ENCODE measurements at regions not wholly inside any gene's neighbourhood (a gene's known extent, or its start where the extent isn't known, plus 50 kb on each side); places are given as distances from the start of the nearest gene placed in this dataset.
"Not testable (repeated sequence)": the region's sequence is repeated elsewhere in the genome, so short reads cannot be mapped to it uniquely, and the experiment has no call there.

DNA sequence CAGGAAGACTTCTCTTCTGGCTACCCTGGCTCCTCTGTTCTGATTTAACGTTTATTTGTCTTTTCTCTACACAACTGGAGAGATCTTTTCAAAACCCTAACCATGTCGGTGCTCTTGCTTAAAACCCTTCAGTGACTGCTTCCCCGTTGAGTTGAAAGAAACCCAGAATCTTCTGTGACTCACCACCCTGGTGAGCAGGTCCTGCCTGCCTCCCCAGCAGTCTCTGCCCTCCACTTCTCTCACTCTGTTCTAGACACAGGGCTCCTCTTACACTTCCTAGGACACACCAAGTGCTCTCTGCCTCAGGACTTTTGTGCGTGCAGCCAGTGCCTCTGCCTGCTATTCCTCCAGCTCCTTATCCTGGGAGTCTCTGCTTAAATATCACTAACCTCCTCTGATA, 131.4 kb downstream of the IER5 start:
- Histone ChIP-seq H3K4me2 (ENCODE audit: low read depth, low read length, poor library complexity, severe bottlenecking) (no peak overlapping the region), H3K4me1 (ENCODE audit: insufficient read depth, low read length, poor library complexity, severe bottlenecking) (no peaks in the 10 kb centered on the region), H3K27me3 (ENCODE audit: insufficient read depth, low read length, poor library complexity, severe bottlenecking) (no peaks in the 10 kb centered on the region), H4K20me1 (ENCODE audit: insufficient read depth, low read length, poor library complexity, severe bottlenecking) (no peaks in the 10 kb centered on the region), H3K79me2 (ENCODE audit: insufficient read depth, low read length) (no peaks in the 10 kb centered on the region), H3K4me3 (ENCODE audit: low read length, poor library complexity, severe bottlenecking) (no peak overlapping the region), H3F3A (ENCODE audit: low read depth) (no peaks in the 10 kb centered on the region), H3K9ac (ENCODE audit: low read depth, low read length, poor library complexity, severe bottlenecking) (no peak overlapping the region), H3K9me2 (replicated peaks; ENCODE audit: low read depth, low read length) (no peaks in the 10 kb centered on the region), H2AFZ (ENCODE audit: low read length) (no peak overlapping the region), H3K9me3 (ENCODE audit: insufficient read depth, low read depth, low read length) (no peaks in the 10 kb centered on the region), H3K36me3 (ENCODE audit: insufficient read depth, low read length) (no peaks in the 10 kb centered on the region)
- no peak for TF ChIP-seq EZH2phosphoT487 (IDR thresholded peaks at IDR 0.05; ENCODE audit: borderline replicate concordance)
- TF ChIP-seq, protein P1, sequence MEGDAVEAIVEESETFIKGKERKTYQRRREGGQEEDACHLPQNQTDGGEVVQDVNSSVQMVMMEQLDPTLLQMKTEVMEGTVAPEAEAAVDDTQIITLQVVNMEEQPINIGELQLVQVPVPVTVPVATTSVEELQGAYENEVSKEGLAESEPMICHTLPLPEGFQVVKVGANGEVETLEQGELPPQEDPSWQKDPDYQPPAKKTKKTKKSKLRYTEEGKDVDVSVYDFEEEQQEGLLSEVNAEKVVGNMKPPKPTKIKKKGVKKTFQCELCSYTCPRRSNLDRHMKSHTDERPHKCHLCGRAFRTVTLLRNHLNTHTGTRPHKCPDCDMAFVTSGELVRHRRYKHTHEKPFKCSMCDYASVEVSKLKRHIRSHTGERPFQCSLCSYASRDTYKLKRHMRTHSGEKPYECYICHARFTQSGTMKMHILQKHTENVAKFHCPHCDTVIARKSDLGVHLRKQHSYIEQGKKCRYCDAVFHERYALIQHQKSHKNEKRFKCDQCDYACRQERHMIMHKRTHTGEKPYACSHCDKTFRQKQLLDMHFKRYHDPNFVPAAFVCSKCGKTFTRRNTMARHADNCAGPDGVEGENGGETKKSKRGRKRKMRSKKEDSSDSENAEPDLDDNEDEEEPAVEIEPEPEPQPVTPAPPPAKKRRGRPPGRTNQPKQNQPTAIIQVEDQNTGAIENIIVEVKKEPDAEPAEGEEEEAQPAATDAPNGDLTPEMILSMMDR (conservative IDR thresholded peaks at IDR 0.05; ENCODE audit: low read length): no peak

DNA sequence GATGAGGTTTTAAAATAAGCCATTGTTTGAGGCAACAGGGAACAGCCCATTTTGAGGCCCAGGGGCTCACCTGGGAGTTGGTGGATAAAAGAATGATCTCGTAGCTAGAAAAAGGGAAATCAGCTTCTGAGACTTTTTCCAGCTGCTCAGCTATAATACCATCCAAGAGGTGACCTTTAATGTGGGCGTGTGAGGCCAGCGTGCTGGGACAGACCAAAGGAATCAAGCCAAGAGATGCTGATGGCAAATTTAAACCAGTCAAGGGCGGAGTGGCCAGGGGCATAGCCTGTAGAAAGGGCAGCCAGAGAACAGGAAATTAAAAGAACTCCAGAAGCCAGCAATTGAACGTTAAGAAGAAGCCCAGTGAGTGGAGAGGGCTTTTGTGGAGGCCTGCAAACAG, 132.6 kb downstream of the IER5 start:
- Histone ChIP-seq H2AFZ (ENCODE audit: low read length) (no peak overlapping the region), H3K27me3 (ENCODE audit: insufficient read depth, low read length, poor library complexity, severe bottlenecking) (no peaks in the 10 kb centered on the region), H3K9me3 (ENCODE audit: insufficient read depth, low read depth, low read length) (no peaks in the 10 kb centered on the region), H3K9me2 (replicated peaks; ENCODE audit: low read depth, low read length) (no peaks in the 10 kb centered on the region), H3K9ac (ENCODE audit: low read depth, low read length, poor library complexity, severe bottlenecking) (no peak overlapping the region), H3K79me2 (ENCODE audit: insufficient read depth, low read length) (no peaks in the 10 kb centered on the region), H3K36me3 (ENCODE audit: insufficient read depth, low read length) (no peaks in the 10 kb centered on the region), H3K4me3 (ENCODE audit: low read length, poor library complexity, severe bottlenecking) (no peak overlapping the region), H3K4me1 (ENCODE audit: insufficient read depth, low read length, poor library complexity, severe bottlenecking) (no peaks in the 10 kb centered on the region), H4K20me1 (ENCODE audit: insufficient read depth, low read length, poor library complexity, severe bottlenecking) (no peaks in the 10 kb centered on the region), H3F3A (ENCODE audit: low read depth) (no peaks in the 10 kb centered on the region), H3K4me2 (ENCODE audit: low read depth, low read length, poor library complexity, severe bottlenecking) (no peak overlapping the region)
- no peak for TF ChIP-seq EZH2phosphoT487 (IDR thresholded peaks at IDR 0.05; ENCODE audit: borderline replicate concordance)
- TF ChIP-seq, protein P1 (conservative IDR thresholded peaks at IDR 0.05; ENCODE audit: low read length): no peak

DNA sequence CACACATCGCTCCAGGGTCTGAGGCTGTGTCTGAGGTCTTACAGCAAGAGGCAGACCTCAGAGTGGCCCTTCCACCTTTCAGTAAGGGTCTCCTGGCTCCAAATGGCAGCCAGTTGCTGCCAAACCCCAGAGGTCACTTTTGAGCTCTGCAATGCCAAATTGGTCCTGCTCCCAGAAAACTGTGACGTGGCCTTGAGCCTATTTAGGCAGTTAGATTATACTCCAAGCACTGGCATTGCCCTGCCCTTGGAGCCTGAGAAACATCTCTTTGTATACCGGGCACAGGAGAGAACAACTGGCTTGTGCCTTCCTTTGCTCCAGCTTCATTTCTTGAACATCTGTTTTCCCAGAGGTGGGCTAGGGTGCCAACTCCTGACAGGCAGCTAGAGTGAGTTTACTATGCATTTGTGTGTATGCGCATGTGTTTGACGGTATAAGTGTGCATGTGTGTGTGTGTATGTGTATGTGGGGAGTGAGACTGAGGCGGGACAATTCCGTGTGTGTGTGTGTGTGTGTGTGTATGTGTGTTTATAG, 134.5 kb downstream of the IER5 start:
- Histone ChIP-seq H3K79me2 (ENCODE audit: insufficient read depth, low read length) (no peaks in the 10 kb centered on the region), H3K4me3 (ENCODE audit: low read length, poor library complexity, severe bottlenecking) (no peak overlapping the region), H3K36me3 (ENCODE audit: insufficient read depth, low read length) (no peaks in the 10 kb centered on the region), H3K4me1 (ENCODE audit: insufficient read depth, low read length, poor library complexity, severe bottlenecking) (no peaks in the 10 kb centered on the region), H3K9ac (ENCODE audit: low read depth, low read length, poor library complexity, severe bottlenecking) (no peak overlapping the region), H3K9me3 (ENCODE audit: insufficient read depth, low read depth, low read length) (no peaks in the 10 kb centered on the region), H3K4me2 (ENCODE audit: low read depth, low read length, poor library complexity, severe bottlenecking) (no peak overlapping the region), H3F3A (ENCODE audit: low read depth) (no peaks in the 10 kb centered on the region), H4K20me1 (ENCODE audit: insufficient read depth, low read length, poor library complexity, severe bottlenecking) (no peaks in the 10 kb centered on the region), H3K27me3 (ENCODE audit: insufficient read depth, low read length, poor library complexity, severe bottlenecking) (no peaks in the 10 kb centered on the region), H2AFZ (ENCODE audit: low read length) (no peak overlapping the region), H3K9me2 (replicated peaks; ENCODE audit: low read depth, low read length) (no peaks in the 10 kb centered on the region)
- TF ChIP-seq EZH2phosphoT487 (IDR thresholded peaks at IDR 0.05; ENCODE audit: borderline replicate concordance): no peak
- TF ChIP-seq, protein P1 (conservative IDR thresholded peaks at IDR 0.05; ENCODE audit: low read length): no peak

DNA sequence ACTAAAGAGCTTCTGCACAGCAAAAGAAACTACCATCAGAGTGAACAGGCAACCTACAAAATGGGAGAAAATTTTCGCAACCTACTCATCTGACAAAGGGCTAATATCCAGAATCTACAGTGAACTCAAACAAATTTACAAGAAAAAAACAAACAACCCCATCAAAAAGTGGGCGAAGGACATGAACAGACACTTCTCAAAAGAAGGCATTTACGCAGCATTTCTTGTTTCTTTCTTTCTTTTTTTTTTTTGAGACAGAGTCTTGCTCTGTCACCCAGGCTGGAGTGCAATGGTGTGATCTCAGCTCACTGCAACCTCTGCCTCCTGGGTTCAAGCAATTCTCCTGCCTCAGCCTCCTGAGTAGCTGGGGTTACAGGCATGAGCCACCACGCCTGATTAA, 138.2 kb downstream of the IER5 start:
- H3K79me2 ChIP-seq (ENCODE audit: insufficient read depth, low read length); H3K27me3 ChIP-seq (ENCODE audit: insufficient read depth, low read length, poor library complexity, severe bottlenecking); H3K9me3 ChIP-seq (ENCODE audit: insufficient read depth, low read depth, low read length); H4K20me1 ChIP-seq (ENCODE audit: insufficient read depth, low read length, poor library complexity, severe bottlenecking); H3K4me1 ChIP-seq (ENCODE audit: insufficient read depth, low read length, poor library complexity, severe bottlenecking); H3K9me2 ChIP-seq (replicated peaks; ENCODE audit: low read depth, low read length); H2AFZ ChIP-seq (ENCODE audit: low read length); H3K4me2 ChIP-seq (ENCODE audit: low read depth, low read length, poor library complexity, severe bottlenecking); H3K9ac ChIP-seq (ENCODE audit: low read depth, low read length, poor library complexity, severe bottlenecking); H3F3A ChIP-seq (ENCODE audit: low read depth); H3K36me3 ChIP-seq (ENCODE audit: insufficient read depth, low read length); H3K4me3 ChIP-seq (ENCODE audit: low read length, poor library complexity, severe bottlenecking): not testable (repeated sequence)

Data from Loucy (cell line).